ENCODE measurements at regions not wholly inside any gene's neighbourhood (a gene's known extent, or its start where the extent isn't known, plus 50 kb on each side); places are given as distances from the start of the nearest gene placed in this dataset.

GRCh38 chr2:65628156-65628555 lies 195.8 kb upstream of the SPRED2 start:
- DNase-seq (ENCODE audit: low read depth, low spot score) (no peak), ATAC-seq (no peak)
- Histone ChIP-seq H3K36me3 (ENCODE audit: control insufficient read depth, insufficient read depth, low read length) (no peaks in the 10 kb centered on the region), H3K27ac (ENCODE audit: low read length) (no peak overlapping the region), H3K9me3 (ENCODE audit: control insufficient read depth, insufficient read depth, low read depth, low read length) (no peaks in the 10 kb centered on the region), H3K4me1 (ENCODE audit: control insufficient read depth, insufficient read depth, low read length) (no peaks in the 10 kb centered on the region), H3K27me3 (ENCODE audit: control insufficient read depth, insufficient read depth, low read length) (0 out of 2 replicates have a peak, but pooled peaks cover 2% of the 10 kb centered on the region), H3K4me3 (ENCODE audit: low read depth in 2 of 2, low read length in 2 of 2) (no peak overlapping the region)
- TF ChIP-seq TCF7L2 (IDR thresholded peaks at IDR 0.05; ENCODE audit: low read depth, low read length) (no peak), SIN3A (IDR thresholded peaks at IDR 0.05; ENCODE audit: borderline replicate concordance, insufficient read depth, low read depth, low read length) (no peak), CTCF (IDR thresholded peaks at IDR 0.05) (no peak), REST (IDR thresholded peaks at IDR 0.05; ENCODE audit: insufficient read depth in 1 of 2, low read depth in 2 of 2, low read length in 1 of 2) (no peak), POLR2AphosphoS5 (IDR thresholded peaks at IDR 0.05; ENCODE audit: low read depth, low read length) (no peak)
- POLR2A ChIA-PET, result no interaction called here
- in situ Hi-C loops (cut with HindIII; ENCODE audit: low pct_unique_long_range_greater_than_20kb, low sequenced_read_pairs) (no loop called here), intact Hi-C loops (cut with micrococcal nuclease; ENCODE audit: unreplicated experiment) (no loop called here)
- CTCF ChIA-PET, result no interaction called here
- no TSS peak for BruUV-seq (replicated peaks)

- H3K36me3 ChIP-seq (ENCODE audit: control insufficient read depth, insufficient read depth, low read length), result no peaks in the 10 kb centered on the region
- no peak overlapping the region for H3K27ac ChIP-seq (ENCODE audit: low read length)
- TF ChIP-seq POLR2AphosphoS5 (IDR thresholded peaks at IDR 0.05; ENCODE audit: low read depth, low read length) (no peak), CTCF (IDR thresholded peaks at IDR 0.05) (no peak), SIN3A (IDR thresholded peaks at IDR 0.05; ENCODE audit: borderline replicate concordance, insufficient read depth, low read depth, low read length) (no peak), TCF7L2 (IDR thresholded peaks at IDR 0.05; ENCODE audit: low read depth, low read length) (no peak), REST (IDR thresholded peaks at IDR 0.05; ENCODE audit: insufficient read depth in 1 of 2, low read depth in 2 of 2, low read length in 1 of 2) (no peak)
- H3K9me3 ChIP-seq (ENCODE audit: control insufficient read depth, insufficient read depth, low read depth, low read length), result no peaks in the 10 kb centered on the region
- ChIA-PET CTCF (no interaction called here), POLR2A (no interaction called here)
- no TSS peak for BruUV-seq (replicated peaks)
- H3K27me3 ChIP-seq (ENCODE audit: control insufficient read depth, insufficient read depth, low read length), result peaks cover 2% of the 10 kb centered on the region; the same call in 1 of the 2 replicates
- H3K4me3 ChIP-seq (ENCODE audit: low read depth in 2 of 2, low read length in 2 of 2), result no peak overlapping the region
- in situ Hi-C loops (cut with HindIII; ENCODE audit: low pct_unique_long_range_greater_than_20kb, low sequenced_read_pairs), result no loop called here
- H3K4me1 ChIP-seq (ENCODE audit: control insufficient read depth, insufficient read depth, low read length), result no peaks in the 10 kb centered on the region
- no peak for ATAC-seq
- intact Hi-C loops (cut with micrococcal nuclease; ENCODE audit: unreplicated experiment), result no loop called here
- DNase-seq (ENCODE audit: low read depth, low spot score), result no peak
These were observed 194.4 kb upstream of the SPRED2 start for GRCh38 chr2:65626831-65627230.

All from Panc1 (cell line).